ENCODE measurements at regions not wholly inside any gene's neighbourhood (a gene's known extent, or its start where the extent isn't known, plus 50 kb on each side); places are given as distances from the start of the nearest gene placed in this dataset.

DNA sequence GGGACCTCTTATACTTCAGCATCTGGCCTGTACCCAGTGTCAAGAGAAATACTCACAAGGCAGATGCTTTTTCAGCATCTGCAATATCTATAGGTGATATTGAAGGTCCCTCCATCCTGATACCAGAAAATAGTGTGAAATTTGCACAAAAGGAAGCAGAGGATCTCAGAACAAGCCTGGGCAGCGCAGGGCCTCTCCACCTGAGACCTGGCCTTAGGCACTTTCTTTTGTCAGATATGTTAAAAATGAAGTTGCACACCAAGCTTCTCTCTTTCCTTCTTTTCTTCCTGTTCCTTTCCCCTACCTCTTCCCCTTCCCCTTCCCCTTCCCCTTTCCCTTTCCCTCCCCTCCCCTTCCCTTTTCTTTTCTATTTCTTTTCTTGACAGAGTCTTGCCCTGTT, 62.2 kb downstream of the ARHGEF18 start:
- Histone ChIP-seq H3K9me3 (ENCODE audit: low read depth, low read length) (no peaks in the 10 kb centered on the region), H3K4me2 (ENCODE audit: insufficient read depth, low read length) (no peak overlapping the region), H3K27me3 (ENCODE audit: insufficient read depth, low read length) (no peaks in the 10 kb centered on the region), H3K79me2 (ENCODE audit: insufficient read depth, low read length) (peaks cover 62% of the 10 kb centered on the region), H4K20me1 (ENCODE audit: insufficient read depth, low read length) (peaks cover 29% of the 10 kb centered on the region), H2AFZ (ENCODE audit: low read length) (no peak overlapping the region), H3K4me3 (ENCODE audit: insufficient read depth, low read length) (no peak overlapping the region), H3K4me1 (ENCODE audit: insufficient read depth, low read length) (peaks cover 11% of the 10 kb centered on the region), H3K27ac (ENCODE audit: low read depth, low read length) (no peak overlapping the region), H3K36me3 (ENCODE audit: insufficient read depth, low read length) (no peaks in the 10 kb centered on the region)
- TF ChIP-seq, protein P1, sequence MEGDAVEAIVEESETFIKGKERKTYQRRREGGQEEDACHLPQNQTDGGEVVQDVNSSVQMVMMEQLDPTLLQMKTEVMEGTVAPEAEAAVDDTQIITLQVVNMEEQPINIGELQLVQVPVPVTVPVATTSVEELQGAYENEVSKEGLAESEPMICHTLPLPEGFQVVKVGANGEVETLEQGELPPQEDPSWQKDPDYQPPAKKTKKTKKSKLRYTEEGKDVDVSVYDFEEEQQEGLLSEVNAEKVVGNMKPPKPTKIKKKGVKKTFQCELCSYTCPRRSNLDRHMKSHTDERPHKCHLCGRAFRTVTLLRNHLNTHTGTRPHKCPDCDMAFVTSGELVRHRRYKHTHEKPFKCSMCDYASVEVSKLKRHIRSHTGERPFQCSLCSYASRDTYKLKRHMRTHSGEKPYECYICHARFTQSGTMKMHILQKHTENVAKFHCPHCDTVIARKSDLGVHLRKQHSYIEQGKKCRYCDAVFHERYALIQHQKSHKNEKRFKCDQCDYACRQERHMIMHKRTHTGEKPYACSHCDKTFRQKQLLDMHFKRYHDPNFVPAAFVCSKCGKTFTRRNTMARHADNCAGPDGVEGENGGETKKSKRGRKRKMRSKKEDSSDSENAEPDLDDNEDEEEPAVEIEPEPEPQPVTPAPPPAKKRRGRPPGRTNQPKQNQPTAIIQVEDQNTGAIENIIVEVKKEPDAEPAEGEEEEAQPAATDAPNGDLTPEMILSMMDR (IDR thresholded peaks at IDR 0.05; ENCODE audit: extremely low read depth, low read depth, low read length) = no peak
- no peak for DNase-seq (ENCODE audit: insufficient read length, low spot score, missing footprints)

DNA sequence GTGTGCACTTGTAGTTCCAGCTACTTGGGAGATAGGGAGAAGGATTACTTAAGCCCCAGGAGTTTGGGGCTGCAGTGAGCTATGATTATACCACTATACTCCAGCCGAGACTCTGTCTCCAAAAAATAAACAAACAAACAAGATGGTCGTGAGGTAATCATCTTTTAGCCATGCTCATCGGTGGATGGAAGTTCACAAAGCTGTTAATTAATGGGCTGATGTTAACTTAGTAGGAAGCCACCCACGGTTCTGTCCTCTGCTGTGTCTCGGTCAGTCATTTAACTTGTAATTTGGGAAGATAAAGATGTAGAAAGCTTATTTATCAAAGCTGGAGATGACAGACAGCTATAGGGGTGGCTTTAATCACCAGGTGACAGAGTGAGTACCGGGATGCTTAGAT, 64.9 kb downstream of the ARHGEF18 start:
- H3K27ac ChIP-seq (ENCODE audit: low read depth, low read length) = no peak overlapping the region
- H3K36me3 ChIP-seq (ENCODE audit: insufficient read depth, low read length) = no peaks in the 10 kb centered on the region
- H4K20me1 ChIP-seq (ENCODE audit: insufficient read depth, low read length) = peaks cover 45% of the 10 kb centered on the region
- peaks cover 18% of the 10 kb centered on the region for H3K4me1 ChIP-seq (ENCODE audit: insufficient read depth, low read length)
- H2AFZ ChIP-seq (ENCODE audit: low read length) = no peak overlapping the region
- no peak for DNase-seq (ENCODE audit: insufficient read length, low spot score, missing footprints)
- H3K27me3 ChIP-seq (ENCODE audit: insufficient read depth, low read length) = no peaks in the 10 kb centered on the region
- no peaks in the 10 kb centered on the region for H3K9me3 ChIP-seq (ENCODE audit: low read depth, low read length)
- peaks cover 61% of the 10 kb centered on the region for H3K79me2 ChIP-seq (ENCODE audit: insufficient read depth, low read length)
- no peak overlapping the region for H3K4me3 ChIP-seq (ENCODE audit: insufficient read depth, low read length)
- TF ChIP-seq, protein P1 (IDR thresholded peaks at IDR 0.05; ENCODE audit: extremely low read depth, low read depth, low read length) = no peak
- no peak overlapping the region for H3K4me2 ChIP-seq (ENCODE audit: insufficient read depth, low read length)

DNA sequence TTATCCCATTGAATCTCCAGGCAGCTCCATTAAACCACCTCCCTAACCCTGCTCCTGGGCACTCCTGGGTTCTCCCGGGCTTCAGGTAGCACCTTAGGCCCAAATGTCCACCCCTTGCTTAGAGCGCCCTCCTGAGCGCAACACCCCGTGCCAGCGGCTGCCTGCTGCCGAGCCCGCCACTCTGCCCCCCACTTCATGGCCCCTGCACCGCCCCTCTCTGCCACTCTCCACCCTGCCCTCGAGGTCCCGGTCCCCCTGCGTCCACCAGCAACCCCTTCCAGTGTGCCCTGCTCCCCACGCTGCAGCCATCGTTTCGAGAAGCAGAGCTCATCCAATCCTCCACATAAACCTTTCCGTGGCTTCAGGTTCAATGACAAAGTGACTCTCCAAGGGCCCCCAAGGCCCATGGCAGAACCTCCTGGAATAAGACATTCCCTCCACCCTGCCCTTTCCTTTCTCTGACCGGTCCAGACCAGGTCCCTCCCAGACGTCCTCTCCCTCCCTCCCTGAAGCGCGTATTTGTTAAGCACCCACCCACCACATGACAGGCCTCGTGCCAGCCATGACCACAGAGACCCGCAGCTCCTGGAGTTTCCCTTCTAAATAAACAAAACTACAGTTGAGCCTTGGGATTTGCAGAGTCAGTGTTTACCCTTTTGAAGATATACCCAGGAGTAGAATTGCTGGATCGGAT, 66.6 kb downstream of the ARHGEF18 start:
- peak; percentile 93 for DNase-seq (ENCODE audit: insufficient read length, low spot score, missing footprints)
- H2AFZ ChIP-seq (ENCODE audit: low read length) = no peak overlapping the region
- H3K4me1 ChIP-seq (ENCODE audit: insufficient read depth, low read length) = peaks cover 18% of the 10 kb centered on the region
- H3K4me2 ChIP-seq (ENCODE audit: insufficient read depth, low read length) = peak overlapping the region; percentile 63
- H3K27ac ChIP-seq (ENCODE audit: low read depth, low read length) = peak overlapping the region; percentile 66
- no peaks in the 10 kb centered on the region for H3K9me3 ChIP-seq (ENCODE audit: low read depth, low read length)
- TF ChIP-seq, protein P1 (IDR thresholded peaks at IDR 0.05; ENCODE audit: extremely low read depth, low read depth, low read length) = no peak
- H3K36me3 ChIP-seq (ENCODE audit: insufficient read depth, low read length) = no peaks in the 10 kb centered on the region
- no peaks in the 10 kb centered on the region for H3K27me3 ChIP-seq (ENCODE audit: insufficient read depth, low read length)
- peaks cover 72% of the 10 kb centered on the region for H3K79me2 ChIP-seq (ENCODE audit: insufficient read depth, low read length)
- H3K4me3 ChIP-seq (ENCODE audit: insufficient read depth, low read length) = peak overlapping the region; percentile 30
- H4K20me1 ChIP-seq (ENCODE audit: insufficient read depth, low read length) = peaks cover 54% of the 10 kb centered on the region

DNA sequence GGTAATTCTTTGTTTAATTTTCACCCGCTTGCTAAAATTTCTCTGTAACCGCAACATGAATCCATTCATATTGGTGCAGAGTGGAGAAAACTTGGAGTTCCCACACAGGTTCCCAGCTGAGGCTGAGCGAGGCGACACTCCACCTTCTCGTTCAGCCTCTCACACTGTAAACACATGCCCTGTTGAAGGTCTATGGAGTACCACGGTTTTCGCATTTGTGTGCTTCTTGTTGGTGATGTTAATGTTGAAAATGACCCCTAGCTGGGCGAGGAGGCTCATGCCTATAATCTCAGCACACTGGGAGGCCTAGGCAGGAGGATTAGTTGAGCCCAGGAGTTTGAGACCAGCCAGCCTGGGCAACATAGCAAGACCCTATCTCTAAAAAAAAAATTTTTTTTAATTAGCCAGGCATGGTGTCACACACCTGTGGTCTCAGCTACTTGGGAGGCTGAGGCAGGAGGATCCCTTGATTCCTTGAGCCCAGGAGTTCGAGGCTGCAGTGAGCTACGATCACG, 67.2 kb downstream of the ARHGEF18 start:
- no peaks in the 10 kb centered on the region for H3K27me3 ChIP-seq (ENCODE audit: insufficient read depth, low read length)
- H3K27ac ChIP-seq (ENCODE audit: low read depth, low read length) = peak overlapping the region; percentile 66
- H3K4me2 ChIP-seq (ENCODE audit: insufficient read depth, low read length) = peak overlapping the region; percentile 63
- H2AFZ ChIP-seq (ENCODE audit: low read length) = no peak overlapping the region
- H3K4me3 ChIP-seq (ENCODE audit: insufficient read depth, low read length) = peak overlapping the region; percentile 30
- peaks cover 18% of the 10 kb centered on the region for H3K4me1 ChIP-seq (ENCODE audit: insufficient read depth, low read length)
- H3K36me3 ChIP-seq (ENCODE audit: insufficient read depth, low read length) = no peaks in the 10 kb centered on the region
- H4K20me1 ChIP-seq (ENCODE audit: insufficient read depth, low read length) = peaks cover 58% of the 10 kb centered on the region
- TF ChIP-seq, protein P1 (IDR thresholded peaks at IDR 0.05; ENCODE audit: extremely low read depth, low read depth, low read length) = no peak
- no peak for DNase-seq (ENCODE audit: insufficient read length, low spot score, missing footprints)
- H3K9me3 ChIP-seq (ENCODE audit: low read depth, low read length) = no peaks in the 10 kb centered on the region
- peaks cover 75% of the 10 kb centered on the region for H3K79me2 ChIP-seq (ENCODE audit: insufficient read depth, low read length)
